ENCODE measurements at regions not wholly inside any gene's neighbourhood (a gene's known extent, or its start where the extent isn't known, plus 50 kb on each side); places are given as distances from the start of the nearest gene placed in this dataset.

- TF ChIP-seq REST (IDR thresholded peaks at IDR 0.05; ENCODE audit: unreplicated experiment), result no peak
Measured at GRCh38 chr2:156653675-156654074, 217.5 kb downstream of the GPD2 start (continued).

GRCh38 chr2:156657809-156658208, 221.6 kb downstream of the GPD2 start:
- Histone ChIP-seq H3K4me1 (ENCODE audit: insufficient read depth) (no peaks in the 10 kb centered on the region), H3K4me3 (no peak overlapping the region), H3K27ac (ENCODE audit: low read depth) (no peak overlapping the region), H2AFZ (no peak overlapping the region), H3K27me3 (ENCODE audit: insufficient read depth) (no peaks in the 10 kb centered on the region), H3K36me3 (ENCODE audit: insufficient read depth) (no peaks in the 10 kb centered on the region), H3K4me2 (no peak overlapping the region), H3F3A (replicated peaks; ENCODE audit: low read depth) (no peaks in the 10 kb centered on the region), H3K79me2 (replicated peaks; ENCODE audit: insufficient read depth) (no peaks in the 10 kb centered on the region), H4K20me1 (replicated peaks; ENCODE audit: insufficient read depth) (no peaks in the 10 kb centered on the region), H3K9me2 (ENCODE audit: insufficient read depth) (no peaks in the 10 kb centered on the region)
- Mint-ChIP-seq H3K36me3 (ENCODE audit: low read depth) (no peaks in the 10 kb centered on the region), H3K4me3 (no peak overlapping the region), H3K9me3 (no peaks in the 10 kb centered on the region; the same call in 2 of the 3 replicates), H3K27ac (no peak overlapping the region), H3K4me1 (peaks cover 6% of the 10 kb centered on the region; the same call in 2 of the 3 replicates), H3K27me3 (ENCODE audit: insufficient read depth, low read depth, poor library complexity) (peaks cover 2% of the 10 kb centered on the region)
- no peak for ATAC-seq
- DNase-seq (ENCODE audit: low spot score), result no peak
- TF ChIP-seq ZNF114 (CRISPR knock-in tag; IDR thresholded peaks at IDR 0.05) (no peak), NANOG (IDR thresholded peaks at IDR 0.05; ENCODE audit: borderline replicate concordance) (no peak), ZNF331 (CRISPR knock-in tag; IDR thresholded peaks at IDR 0.05; ENCODE audit: low read depth) (no peak), EZH2 (IDR thresholded peaks at IDR 0.05; ENCODE audit: low read depth, unreplicated experiment) (no peak), JUNB (IDR thresholded peaks at IDR 0.05; ENCODE audit: unreplicated experiment) (no peak), REST (IDR thresholded peaks at IDR 0.05; ENCODE audit: unreplicated experiment) (no peak), EZH2phosphoT487 (IDR thresholded peaks at IDR 0.05; ENCODE audit: unreplicated experiment) (no peak), POLR2AphosphoS5 (IDR thresholded peaks at IDR 0.05; ENCODE audit: low read depth) (no peak), CREB1 (CRISPR knock-in tag; IDR thresholded peaks at IDR 0.05; ENCODE audit: low read depth) (no peak), ZNF462 (CRISPR knock-in tag; IDR thresholded peaks at IDR 0.05) (no peak), CTCF (conservative IDR thresholded peaks at IDR 0.05; ENCODE audit: low read depth in 2 of 2) (no peak)
